ENCODE measurements at regions not wholly inside any gene's neighbourhood (a gene's known extent, or its start where the extent isn't known, plus 50 kb on each side); places are given as distances from the start of the nearest gene placed in this dataset.

DNA sequence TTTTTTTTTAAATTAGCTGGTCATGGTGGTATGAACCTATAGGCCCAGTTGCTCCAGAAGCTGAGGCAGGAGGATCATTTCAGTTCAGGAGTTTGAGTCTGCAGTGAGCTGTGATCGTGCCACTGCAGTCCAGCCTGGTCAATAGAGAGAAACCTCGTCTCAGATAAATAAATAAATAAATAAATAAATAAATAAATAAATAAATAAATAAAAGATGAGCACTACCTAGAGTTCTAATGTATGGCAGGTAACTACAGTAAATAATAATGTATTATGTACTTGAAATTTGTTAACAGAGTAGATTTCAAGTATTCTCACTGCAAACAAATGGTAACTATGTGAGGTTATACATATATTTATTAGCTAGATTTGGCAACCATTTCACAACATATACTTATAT lies 697.9 kb upstream of the ID2 start:
- TF ChIP-seq YY1 (IDR thresholded peaks at IDR 0.05; ENCODE audit: insufficient read depth, insufficient read length) (no peak), SUZ12 (IDR thresholded peaks at IDR 0.05; ENCODE audit: extremely low read depth, insufficient read depth, insufficient read length) (no peak)

Measured in NT2/D1 (cell line).